Epidermal melanocyte (primary cell): ENCODE measurements at regions not wholly inside any gene's neighbourhood (a gene's known extent, or its start where the extent isn't known, plus 50 kb on each side); places are given as distances from the start of the nearest gene placed in this dataset.

Experiments
- DNase-seq: peaks from one replicate; pipeline ENCODE4 v3.0.0; 2011; ENCODE audit warnings: low spot score; ENCODE audit not compliant: insufficient read length

DNA sequence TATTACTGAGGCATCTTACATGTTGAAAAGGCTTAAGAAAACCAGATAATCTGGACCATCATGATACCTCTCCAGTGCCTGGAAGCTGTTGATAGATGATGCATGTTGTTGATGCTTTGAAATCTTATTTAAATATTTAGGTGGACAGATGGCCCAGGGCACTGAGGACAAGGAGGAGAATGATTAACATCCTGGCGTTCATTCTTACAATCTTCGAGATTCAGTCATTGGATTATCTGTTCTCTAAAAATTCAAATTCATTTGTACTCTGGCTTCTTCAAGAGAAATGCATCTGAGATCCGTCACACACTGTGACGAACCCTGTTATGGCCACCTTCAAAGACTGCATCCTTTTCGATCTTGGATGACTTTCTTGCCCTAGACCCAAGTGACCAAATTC is 121.3 kb upstream of the IGF1 start:
- no peak for DNase-seq

DNA sequence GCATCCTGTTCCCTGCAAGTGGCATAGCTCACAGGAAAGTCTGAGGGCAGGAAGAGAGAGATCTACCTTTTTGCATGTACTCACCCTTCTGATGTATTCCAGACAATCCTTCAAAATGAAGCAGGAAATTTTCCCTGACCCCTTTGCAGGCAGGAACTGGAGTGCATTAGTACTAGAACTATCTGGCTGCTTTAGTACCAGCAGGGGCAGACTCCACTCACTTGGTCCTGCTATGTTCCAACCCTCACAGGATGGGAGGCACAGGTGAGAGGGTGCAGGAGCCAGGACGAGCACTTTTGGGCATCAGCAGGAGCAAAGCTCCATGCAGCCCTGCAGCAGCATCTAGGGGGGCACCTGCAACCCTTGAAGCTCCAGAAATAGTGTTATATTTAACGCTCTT is 116.3 kb upstream of the IGF1 start:
- no peak for DNase-seq

DNA sequence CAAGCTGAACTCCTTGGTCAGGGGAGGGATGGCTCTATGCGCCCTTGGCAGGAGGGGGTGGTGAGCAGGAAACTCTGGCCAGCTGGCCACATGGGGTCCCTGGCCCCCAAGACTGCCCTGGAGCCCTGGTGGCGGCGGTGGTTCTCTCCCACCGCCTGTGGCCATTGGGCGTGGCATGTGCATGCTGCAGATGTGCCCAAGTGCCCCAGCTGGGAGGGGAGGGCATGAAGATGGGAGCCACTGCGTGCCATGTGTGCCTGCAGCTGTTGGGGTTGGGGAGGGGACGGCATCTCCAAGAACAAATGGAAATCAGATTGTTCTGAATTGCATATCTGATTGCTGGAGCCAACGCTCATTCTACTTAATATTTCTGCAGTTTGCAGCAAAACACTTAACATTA is 115.7 kb upstream of the IGF1 start:
- no peak for DNase-seq

DNA sequence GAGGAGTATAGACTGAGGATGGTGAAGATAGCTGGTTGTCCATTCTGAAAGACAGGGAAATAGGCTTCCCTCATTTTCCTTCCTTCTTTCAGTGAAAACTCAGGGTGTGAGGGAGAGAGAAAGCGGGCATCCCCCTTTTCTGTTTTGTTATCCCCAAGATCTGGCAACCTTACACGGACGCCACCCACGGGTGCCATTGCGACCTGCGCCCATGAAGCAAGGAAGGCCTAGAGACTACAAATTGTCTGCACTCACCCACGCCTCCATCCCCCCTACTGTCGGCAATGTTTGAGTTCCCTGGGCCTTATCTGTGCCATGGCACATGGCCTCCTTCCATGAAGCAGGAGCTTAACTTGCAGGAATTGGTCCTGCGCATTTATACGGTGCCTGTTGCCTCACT is 115.0 kb upstream of the IGF1 start:
- DNase-seq = no peak

DNA sequence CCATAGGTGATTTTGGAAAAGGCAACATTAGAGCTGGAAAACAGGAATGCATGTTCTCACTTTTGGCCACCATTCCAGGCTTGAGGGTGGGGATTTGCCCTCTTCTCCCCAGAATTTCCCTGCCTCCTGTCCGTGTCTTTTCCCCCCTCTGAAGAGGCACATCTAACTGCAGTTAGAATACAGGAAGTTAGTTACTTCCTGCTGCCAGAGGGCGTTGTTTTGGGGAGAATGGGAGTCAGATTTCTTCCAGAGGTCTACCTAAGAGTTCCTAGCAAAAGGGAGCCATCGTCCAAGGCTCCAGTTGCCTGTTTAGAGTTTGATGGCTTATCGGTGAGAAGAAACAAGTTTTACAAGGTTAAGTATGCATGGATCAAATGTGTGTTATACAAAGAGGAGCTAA is 112.8 kb upstream of the IGF1 start:
- DNase-seq = no peak

DNA sequence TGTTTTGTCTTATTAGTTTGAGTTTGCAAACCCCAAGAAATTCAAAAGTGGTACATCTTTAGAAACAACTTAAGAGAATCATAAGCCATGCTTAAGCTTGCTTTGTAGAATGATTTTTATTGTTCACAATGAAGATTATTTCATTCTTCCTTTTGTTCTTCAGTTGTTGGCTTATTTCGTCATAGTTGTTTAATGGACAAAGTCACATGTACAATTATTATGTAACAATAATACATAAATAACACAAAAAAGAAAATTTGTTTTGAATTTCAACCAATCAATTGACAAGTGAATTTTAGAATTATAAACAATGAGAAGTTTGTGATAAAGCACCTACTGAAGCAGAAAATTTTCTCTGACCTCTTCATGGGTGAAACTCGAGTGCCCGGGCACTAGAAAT is 111.8 kb upstream of the IGF1 start:
- no peak for DNase-seq

DNA sequence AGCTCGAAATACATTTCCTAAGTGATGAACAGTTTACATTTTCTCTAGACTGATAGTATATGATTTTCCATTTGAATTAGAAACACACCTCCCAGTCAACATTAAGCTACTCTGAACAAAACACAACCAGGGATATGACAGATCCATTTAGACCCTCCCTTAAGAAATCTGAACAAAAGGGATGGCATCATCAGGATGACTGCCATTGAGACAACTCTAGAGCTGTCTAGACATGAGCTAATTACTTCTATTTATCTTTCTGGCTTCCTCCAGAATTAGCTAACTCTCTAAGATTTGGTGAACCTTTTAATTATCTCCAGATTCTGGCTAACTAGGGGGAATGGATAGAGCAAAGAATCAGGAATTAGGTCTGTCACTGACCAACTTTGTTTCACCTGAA is 92.9 kb upstream of the IGF1 start:
- no peak for DNase-seq

DNA sequence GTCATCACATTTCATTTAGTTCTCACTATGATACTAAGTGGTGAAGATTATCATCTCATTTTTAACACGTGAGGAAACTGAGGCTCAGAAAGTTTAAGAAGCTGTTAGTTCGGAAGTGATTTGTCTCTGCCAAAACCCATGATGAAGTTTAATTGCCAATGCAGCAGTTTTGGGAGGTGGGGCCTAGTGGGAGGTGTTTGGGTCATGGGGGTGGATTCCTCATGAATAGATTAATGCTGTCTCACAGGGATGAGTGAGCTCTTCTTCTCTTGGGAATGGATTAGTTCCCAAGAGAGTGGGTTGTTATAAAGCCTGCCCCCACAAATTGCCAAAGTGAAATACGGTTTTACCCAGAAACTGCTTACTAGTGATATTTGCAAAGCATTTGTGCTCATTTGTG is 91.5 kb upstream of the IGF1 start:
- DNase-seq = no peak

DNA sequence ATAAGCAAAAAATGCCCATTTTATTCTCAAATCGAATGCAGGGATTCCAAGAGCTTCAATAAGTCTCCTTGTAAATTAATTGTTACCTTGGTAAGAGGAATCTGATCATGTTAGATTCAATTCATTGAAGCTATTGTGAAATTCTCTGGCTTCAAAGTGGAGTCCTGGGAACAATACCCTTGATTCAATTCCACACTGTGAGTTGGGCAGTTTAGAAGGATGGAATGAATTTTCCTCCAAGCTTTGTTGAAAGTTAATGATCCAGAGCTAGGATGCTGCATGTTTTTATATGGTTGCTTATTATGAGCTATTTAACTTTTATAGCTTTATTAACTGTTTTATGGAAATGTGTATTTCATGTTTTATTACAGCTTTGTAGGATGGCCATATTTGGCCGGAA is 89.9 kb upstream of the IGF1 start:
- DNase-seq = no peak

DNA sequence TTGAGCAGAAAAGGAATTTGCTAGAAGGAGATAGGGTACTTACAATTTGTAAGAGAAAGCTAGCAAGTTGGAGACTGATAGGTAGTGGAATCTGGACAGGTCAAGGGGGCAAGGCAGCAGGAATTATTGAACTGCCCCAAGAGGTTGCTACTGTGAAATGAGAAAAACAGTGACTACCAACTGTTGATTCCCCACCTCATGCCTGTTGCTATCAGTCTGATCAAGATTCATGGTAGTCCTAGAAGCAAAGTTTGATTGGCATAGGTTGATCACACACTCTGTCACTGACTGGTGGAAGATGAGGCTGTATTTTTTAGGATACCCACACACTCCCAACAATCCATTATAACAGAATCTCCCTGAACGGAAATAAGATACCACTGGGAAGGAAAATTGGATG is 89.4 kb upstream of the IGF1 start:
- no peak for DNase-seq

DNA sequence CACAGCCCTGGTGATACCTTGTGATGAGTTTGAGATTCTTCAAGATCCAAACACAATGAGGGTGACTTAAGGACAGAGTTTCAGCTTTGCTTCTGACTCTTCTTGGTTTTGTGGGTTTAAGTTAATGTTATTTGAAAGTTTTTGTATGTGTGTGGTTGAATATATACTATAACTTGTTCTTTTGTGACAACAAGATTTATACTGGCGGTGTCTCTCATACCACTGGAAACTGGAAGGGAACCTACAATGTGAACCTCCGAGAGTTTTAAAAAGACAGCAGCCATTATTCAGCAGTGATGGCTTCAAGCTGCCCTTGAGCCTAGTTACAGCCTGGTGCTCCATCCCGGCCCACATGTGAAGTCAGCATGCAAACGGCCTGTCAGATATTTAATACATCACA is 87.9 kb upstream of the IGF1 start:
- DNase-seq = no peak

DNA sequence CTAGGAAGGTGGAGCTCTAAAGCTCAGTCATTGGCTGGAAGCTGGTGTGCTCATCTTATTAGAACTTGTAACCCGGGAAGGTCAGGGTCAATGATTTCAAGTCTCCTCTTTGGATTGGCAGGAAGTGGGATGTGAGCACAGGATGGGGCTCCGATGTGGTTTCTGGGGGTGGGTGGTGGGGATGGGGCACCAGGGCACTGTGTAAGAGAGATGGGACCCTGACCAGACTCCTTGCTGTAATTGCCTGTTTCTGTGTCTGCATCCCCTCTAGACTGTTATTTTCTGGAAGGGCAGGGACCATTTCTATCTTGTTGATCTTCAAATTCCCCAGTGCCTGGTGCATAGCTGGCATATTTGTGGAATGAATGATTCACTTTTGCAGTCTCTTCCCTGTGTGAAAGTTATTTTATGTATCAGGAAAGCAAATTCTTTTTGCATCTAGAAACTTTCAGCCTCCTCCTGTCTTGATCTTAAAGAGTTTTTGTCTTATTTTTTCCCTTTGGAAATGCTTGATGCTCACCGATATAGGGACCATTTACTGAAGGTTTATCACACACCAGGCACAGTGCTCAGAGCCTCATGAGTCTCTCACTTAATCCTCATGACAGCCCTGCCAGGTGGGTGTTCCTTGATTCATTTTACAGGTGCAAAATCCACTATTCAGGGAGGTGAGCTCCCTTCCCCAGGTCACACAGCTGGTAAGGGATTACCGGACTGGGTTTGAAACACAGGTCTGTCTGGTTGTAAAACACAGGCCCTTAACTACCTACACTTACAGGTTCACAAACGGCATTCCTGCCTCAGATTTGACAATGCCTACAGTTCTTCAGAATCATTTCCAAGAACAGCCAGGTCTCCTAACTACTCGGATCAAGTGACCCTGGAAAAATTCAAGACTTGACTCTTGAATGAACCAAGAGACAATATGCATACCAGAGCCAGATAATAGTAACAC is 86.9 kb upstream of the IGF1 start:
- no peak for DNase-seq

DNA sequence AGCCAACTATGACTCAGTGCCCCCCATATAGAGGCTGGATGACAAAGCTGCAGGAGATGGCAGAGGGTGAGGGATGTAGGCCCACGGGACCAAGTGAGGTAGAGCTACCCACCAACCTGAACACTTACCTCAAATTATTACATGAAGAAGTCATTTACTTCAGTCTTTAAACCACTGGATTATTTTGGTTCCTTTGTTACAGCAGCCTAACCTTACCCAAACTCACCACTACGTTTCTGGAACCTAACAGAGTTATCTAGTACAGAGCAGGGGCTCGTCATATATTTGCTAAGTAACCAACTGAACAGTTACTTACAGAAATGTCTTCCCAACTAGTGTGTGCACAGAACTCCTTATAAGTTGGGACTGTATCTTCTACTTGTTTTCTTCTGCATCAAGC is 85.2 kb upstream of the IGF1 start:
- no peak for DNase-seq

DNA sequence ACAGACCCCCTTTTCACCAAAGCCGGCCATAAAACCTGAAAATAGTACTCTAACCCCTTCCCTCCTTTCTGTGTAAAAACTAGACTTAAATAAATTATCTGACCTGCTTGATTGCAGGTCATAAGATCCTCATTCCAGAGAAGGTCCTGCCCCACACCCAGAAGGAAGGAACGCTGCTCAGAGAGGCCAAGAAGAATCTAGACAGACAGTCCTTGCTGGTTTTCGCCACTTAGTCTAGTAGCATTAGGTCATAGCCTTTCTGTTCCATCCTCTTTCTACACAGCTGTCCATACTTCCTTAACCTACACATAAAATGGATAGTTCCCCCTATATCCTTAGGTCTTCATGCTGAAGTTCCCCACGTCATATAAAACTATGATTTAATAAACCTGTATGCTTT is 83.7 kb upstream of the IGF1 start:
- no peak for DNase-seq

DNA sequence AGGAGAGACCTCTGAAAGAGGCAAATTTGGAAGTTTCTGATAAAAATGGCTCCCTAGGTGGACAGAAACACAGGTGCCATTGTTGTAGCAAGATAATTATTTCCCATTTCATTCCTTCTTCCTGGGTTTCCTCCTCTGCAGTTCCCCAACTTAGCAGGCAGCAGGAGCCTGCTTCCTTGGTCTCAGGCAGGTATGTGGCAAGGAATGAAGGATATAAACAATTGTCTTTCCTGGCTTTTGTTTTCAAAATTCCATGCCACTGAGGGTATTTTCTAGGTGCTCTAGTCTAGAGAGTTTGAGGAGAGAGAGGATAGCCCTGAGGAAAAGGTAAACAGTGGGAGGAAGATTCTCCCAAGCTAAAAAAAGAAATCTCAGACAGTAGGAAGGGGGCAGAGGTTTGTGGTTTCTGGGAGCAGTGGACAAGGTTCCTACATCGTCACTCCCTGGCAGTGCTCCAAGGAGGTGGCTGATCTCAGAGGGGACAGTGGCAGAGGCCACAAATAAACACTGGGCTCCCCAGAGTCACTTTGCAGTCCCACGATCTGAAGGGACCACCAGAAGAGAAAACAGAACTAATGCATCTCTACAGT is 82.6 kb upstream of the IGF1 start:
- DNase-seq = no peak

DNA sequence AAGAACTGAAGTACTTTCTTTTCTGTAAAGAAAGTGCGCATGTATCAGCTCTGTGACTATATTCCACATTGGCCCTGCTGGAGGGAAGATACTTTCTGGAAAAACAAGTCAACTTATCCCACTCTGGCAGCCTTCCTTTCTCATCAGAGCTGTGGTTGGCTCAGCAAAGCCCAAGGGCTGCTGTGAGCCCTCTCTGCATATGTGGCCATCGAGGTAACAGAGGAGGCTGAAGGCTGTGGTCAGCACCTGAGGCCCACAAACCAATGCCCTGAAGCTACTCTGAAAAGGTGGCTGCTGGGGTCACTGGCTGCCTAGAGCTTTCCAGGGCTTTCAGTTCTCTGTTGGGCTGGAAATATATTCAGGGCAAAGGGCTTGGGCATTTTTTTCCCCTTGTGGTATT is 70.8 kb upstream of the IGF1 start:
- DNase-seq = no peak

DNA sequence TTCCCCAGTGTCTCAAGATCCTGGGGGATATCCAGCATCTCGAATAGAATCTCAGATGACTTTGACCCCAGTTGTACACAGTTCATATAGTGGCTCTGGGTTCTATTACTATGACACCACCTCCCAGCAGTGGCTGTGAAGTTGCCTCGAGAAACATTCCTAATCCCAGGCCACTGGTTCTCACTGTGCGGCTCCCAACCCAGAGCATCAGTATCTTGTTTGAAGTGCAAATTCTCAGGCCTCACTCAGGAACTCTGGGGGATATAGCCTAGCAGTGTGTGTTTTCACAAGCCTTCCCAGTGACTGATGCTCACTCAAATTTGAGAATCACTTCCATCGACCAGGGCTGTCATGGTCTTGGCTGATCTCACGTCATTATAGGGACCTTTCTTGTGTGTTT is 69.3 kb upstream of the IGF1 start:
- DNase-seq = no peak

DNA sequence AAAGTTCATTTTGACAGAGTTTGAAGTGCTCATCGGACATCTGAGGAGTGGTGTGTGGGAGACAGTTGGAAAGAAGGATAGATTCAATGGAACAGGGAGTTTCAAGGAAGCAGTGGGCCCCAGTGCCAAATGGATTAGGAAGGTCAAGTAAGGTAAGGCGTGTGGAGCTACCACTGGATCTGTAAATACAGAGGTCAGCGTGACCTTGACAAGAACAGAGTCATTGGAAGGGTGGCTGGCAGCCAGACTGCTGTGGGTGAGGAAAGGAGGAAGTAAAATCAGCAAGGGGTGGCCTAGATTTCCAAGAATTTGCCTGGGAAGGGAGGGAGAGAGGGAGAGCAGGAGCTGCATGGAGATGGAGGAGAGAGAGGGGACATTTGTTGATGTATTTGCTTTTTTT is 68.2 kb upstream of the IGF1 start:
- DNase-seq = no peak

DNA sequence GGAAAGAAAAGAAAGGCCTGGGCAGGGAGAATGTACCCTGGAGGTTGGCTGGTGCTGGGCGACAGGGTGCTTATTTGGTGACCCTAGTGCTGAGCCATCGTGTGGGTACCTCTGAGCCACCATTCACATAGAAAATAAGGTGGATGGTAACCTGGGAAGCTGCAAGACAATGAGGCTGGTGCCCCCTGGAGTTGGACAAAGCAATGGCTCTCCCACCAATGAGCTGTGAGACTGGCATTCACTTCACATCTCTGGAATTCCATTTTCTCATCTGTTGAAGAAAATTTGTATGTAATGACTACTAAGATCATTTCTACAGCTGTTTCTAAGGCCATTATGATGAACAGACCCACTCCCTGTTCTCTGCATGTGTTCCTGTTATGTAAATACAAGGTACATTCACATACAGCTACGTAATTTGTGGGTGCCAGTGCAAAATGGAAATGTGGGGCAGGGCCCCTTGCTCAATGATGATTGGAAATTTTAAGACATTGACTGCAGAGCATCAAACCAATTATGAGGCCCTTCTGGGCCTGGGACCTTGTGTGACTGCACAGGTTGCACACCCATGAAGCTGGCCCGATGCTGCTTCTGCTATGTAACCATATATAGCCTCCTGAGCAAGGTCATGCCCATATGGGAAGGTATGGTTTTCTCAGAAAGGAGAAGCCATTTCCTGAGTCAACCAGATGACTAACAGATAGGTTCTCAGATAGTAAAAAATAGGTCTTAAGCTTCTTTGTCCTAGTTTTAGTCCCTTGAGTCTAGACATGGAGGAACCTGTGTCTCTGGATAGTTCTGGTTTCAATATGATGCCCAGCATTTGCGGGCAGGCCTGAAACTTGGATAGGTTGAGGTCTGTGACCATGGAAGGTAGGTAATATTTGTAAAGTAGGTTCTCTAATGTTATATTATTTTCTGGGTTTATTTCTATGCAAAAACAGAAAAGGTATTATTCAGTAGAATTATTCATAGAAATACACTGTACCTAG is 63.4 kb upstream of the IGF1 start:
- DNase-seq = no peak

DNA sequence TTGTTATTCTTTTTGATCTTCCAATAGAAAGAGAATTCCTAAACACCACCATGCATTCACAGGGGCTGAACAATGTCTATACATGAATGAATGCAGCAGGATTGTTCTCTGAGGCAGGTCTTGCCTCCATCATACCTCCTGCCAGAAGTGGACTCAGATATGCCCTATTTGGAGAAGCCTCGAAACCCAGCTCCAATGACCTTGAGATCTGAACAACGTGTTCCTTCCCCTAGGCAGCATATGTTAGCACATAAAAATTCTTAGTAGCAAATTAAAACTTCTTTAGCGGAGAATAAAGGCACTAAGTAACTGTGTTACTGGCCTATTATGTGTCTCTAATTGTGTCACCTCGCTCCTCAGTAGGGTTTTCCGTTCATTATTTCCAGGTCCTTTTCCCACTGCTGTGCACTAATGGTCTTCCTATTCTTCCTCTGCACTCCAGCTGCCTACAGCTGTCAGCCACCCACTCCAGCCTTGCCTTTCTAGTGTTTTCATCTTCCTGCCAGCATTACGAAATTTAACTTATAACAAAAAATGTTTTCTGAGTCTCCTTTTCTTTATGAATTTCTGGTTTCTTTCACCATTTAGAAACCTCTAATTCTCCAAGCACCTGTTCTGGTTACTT is 62.6 kb upstream of the IGF1 start:
- no peak for DNase-seq

DNA sequence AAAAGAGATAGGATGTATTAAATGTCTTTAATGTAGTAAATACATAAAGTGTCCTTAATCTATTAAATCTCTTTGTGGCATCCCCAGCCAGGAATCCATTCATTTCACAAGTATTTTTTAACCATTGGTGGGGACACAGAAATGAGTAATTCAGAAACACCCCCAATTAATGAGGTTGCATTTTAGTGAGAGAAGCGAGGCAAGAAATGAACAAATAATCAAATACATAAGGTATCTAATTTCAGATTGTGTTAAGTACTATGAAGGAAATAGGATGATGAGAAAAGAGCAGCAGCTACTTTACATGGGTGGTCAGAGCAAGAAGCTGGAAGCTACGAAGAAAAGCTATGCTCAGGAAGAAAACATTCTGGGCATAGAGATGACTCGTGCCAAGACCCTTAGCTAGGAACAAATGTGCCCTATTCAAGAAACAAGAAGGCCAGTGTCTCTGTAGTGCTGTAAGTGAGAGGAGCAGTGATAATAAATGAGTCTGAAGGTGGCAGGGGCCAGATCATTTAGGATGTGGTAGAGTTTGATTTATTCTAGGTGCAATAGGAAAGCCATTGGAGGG is 60.5 kb upstream of the IGF1 start:
- no peak for DNase-seq
